ENCODE measurements at regions not wholly inside any gene's neighbourhood (a gene's known extent, or its start where the extent isn't known, plus 50 kb on each side); places are given as distances from the start of the nearest gene placed in this dataset.

DNA sequence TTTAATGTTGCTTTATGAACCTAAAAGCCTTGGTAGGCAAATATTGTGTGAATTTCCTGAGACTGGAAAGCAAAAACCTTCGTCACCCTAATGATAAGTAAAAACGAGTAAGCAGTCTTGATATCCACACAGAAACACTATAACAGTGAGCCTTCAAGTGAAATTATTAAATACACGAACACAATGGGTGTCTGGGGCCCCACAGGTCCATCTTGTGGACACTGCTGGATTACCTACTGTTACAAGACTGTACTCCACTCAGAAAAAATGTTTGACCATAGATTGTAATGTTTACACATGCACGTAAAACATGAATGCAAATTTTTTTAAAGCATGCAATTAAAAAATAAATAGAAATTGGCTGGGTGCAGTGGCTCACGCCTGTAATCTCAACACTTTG is 466.9 kb downstream of the CD83 start:
- DNase-seq, result no peak

DNA sequence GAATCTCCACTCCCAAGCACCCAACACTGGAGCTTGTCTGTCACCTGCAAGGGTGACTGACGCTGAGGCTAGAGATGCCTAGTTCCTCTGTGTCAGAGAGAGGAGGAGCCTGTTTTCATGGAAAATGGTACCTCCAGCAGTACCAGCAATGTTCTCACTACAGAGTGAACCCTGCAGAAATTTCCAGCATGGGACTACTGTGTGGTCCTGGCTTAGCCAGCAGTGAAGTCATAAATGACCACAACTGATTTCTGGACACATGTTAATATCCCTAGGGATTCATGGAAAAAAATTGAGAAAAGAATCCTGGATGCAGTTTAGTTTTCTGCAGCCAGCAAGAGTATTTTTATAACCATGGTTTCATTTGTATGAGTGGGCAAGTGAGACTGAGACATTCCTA is 468.1 kb downstream of the CD83 start:
- no peak for DNase-seq

DNA sequence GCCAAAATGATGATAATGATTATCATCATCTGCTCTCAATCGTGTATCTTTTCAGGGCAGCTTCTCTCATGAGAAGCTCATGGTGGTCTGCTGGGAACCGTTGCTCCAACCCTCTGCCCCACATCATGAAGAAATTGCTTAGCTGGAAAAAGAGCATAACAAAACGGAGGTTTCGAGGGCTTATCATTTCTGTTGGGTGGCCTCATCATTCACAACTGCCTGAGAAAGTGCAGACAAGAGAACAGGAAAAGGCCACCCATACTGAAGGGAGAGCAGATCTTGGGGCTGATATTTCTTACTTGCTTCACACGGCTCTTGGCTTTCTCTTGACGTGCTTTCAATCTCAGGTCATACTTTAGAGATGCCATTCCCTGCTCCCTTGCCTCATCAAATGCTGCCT is 471.6 kb downstream of the CD83 start:
- no peak for DNase-seq

DNA sequence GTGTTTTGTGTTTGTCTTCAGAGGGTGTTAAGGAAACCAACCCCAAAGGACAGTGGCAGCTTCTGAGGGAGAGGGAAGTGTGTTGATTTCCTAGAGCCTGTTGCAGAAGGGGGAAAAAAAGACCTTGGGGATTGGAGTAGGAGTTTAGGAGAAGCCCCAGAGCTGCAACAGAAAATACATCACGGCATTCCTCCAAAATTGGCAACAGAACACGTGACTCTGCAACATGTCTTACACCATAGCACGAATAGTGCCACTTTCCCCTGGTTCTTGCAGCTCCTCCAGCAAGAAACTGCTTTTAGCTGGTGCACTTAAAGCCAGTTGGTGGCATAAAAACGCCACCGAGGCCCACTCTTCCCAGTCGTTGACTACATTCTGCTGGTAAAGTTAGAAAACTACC is 473.0 kb downstream of the CD83 start:
- no peak for DNase-seq

DNA sequence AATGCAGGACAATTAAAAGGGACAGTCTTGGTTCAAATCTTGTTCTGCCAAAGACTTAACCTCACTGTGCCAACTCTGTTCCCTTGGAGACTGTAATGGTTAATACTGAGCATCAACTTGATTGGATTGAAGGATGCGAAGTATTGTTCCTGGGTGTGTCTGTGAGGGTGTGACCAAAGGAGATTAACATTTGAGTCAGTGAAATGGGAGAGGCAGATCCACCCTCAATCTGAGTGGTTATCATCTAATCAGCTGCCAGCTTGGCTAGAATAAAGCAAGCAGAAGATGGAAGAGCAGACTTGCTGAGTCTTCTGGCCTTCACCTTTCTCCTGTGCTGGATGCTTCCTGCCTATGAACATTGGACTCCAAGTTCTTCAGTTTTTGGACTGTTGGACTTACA is 474.4 kb downstream of the CD83 start:
- DNase-seq, result no peak

DNA sequence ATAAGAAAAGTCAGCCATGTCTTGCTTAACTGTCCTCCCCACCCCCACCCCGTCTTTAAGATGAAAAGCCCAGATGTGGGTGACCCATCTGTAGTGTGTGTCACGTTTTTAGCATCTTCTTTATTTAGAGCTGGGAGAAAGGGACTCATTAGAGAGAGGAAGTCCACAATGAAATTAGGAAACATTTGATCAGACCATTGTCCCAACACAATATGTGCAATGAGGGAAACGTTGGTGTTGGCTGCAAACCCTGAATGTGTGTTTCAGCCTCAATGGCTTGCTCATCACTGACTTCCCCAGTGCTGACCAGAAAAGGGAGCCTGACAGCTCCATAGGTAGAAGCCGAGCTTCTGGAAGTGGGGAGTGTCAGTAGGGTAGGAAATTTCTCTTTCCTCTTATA is 475.7 kb downstream of the CD83 start:
- no peak for DNase-seq

DNA sequence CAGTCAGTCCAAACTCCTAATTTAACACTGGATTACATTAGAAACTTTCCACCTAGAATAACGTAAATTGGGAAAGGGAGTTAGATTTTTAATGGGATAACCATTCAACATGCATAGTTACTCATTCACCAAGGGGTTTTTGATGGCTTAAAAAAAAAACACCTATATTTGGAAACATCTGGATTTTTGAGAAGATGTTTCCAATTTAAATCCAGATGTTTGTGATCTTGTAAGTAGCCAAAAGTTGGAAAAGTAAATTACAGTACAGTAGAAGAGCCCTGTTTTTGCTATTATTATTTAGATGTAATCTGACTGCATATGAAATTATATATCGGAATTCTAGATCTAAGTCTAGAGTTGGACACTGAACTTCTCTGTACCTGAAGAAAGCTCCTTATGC is 478.2 kb downstream of the CD83 start:
- DNase-seq, result no peak

DNA sequence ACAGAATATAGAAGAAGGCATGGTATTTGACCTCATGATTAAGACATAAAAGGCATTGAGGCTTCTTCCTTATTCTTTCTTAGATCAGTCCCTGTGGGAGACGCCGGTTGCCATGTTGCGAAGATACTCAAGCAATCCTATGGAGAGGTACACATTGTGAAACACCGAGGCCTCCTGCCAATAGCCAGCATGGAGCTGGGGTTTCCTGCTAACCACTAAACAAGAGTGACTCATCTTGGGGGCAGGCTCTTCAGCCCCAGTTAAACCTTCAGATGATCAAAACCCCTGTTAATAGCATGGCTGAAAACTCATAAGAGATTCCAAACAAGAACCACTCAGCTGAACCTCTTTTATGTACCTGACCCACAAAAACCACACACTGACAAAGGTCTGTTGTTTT is 478.8 kb downstream of the CD83 start:
- DNase-seq, result peak; percentile 20

DNA sequence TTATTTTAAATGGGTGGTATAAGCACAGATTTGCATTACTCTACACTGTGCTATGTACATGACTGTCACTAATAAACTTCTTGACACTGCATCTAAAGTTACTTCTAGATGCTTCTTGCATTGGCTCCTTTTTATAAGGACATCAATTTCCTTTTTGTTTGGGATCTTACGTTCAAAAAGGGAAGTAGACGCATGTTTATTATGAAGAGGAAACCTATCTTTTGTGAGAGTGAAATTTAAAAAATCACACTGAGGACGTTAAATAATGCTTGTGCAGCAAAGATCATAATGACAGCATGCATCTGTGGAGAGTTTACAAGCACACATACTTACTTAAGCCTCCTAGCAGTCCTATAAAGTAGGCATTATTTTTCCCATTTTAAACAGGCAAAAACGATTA is 479.5 kb downstream of the CD83 start:
- no peak for DNase-seq

DNA sequence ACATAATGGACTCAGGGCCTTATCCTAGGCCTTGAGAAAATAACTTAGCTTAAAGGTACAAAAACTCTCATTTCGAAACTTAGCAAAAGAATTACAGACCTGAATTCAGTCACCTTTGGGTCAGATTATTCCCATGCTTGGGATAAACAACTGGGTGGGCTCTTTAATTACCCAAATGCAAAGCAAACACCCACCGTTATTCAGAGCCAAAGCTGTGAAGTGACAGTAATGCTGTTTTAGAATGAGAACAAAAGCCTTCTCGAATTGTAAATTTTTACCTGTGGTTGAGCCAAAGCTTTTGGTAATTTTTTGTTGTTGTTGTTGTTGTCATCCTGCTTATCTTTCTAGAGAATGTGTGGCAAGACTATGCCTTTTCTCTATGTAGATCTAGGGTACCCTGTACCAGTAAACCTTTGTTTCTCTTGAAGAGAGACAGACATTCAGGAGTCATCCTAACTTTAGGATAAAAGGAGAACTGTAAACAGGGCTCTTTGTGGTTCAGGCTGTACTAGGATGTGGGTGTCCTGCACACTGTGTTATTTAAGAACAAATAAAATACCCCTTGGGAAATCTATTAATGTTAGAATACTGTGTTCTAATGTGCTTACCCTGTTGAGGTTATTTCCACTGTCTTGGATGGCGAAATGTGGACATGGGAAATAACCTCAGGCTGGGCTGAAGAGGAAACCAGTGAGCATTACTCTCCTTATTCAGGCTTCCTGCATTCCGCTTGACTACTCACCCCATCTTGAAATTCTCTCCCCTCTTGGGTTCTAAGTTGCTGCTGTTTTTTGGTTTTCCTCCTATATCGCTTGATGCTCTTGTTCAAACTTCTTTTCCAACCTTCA is 480.7 kb downstream of the CD83 start:
- DNase-seq, result no peak

DNA sequence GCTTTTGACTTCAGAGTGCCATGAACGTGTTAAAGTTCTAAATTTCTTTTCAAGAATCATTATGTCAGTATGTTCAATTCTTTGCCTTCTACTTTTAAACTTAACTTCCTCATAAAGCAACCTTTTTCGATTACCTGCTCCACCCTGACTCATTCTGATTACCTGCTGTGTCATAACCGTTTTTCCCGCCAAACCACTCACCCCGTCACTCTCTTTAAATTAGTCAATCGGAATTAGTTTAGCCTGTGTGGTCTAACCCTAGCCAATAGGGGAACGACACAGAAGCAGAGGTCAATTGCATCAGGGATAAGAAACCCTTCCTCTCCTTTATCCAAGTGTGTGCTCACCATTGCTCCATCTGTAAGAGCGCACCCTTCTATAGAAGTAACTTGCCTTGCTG is 482.7 kb downstream of the CD83 start:
- DNase-seq, result peak; percentile 46

DNA sequence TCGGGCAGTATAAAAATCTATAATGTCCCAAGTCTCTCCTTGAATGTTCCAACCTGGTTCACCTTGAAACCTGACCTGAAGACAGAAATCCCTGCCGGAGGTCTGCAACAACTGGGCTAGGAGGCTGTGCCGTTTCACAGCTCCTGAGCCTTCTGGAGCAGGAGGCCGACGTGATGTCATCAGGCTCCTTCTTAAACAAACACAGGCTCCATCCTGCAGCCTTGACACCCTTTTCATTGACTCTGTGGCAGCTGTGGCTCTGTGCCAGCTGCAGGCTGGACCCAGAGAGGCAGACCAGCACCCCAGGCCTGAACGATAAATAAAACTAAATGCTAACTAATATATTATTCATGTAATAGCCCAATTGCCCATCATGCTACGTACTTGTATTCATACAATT is 483.9 kb downstream of the CD83 start:
- DNase-seq, result no peak

DNA sequence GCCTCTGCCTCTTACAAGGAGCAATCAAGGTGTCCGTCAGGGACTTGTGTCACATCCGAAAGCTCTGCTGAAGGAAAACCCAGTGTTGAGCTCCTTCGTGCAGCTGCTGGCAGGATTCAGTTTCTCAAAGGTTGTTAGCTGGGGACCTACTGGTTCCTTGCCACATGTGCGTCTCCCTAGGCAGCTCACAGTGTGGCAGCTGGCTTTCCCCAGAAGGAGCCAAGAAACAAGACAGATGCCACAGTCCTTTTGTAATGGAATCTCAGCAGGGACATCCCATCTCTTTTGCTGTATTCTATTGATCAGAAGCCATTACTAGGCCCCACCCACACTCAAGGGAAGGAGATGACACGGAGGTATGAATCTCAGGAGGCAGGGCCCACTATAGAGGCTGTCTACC is 488.8 kb downstream of the CD83 start:
- no peak for DNase-seq

DNA sequence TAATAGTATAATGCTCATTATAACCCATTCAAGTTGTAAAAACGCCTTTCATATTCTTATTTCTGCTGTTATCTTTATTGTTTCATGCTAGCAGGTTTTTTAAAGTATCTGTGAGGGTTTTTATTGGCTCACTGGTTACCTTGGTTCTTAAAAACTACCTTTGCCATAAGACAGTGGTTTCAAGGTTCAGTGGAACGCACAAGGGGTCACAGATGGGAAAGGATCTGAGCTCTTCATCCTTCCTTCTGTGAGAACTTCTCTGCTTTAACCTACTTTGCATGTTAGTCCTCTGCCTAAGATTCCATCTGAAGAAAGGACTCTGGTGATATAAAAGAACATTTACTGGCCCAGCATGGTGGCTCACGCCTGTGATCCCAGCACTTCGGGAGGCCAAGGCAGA is 492.6 kb downstream of the CD83 start:
- no peak for DNase-seq

DNA sequence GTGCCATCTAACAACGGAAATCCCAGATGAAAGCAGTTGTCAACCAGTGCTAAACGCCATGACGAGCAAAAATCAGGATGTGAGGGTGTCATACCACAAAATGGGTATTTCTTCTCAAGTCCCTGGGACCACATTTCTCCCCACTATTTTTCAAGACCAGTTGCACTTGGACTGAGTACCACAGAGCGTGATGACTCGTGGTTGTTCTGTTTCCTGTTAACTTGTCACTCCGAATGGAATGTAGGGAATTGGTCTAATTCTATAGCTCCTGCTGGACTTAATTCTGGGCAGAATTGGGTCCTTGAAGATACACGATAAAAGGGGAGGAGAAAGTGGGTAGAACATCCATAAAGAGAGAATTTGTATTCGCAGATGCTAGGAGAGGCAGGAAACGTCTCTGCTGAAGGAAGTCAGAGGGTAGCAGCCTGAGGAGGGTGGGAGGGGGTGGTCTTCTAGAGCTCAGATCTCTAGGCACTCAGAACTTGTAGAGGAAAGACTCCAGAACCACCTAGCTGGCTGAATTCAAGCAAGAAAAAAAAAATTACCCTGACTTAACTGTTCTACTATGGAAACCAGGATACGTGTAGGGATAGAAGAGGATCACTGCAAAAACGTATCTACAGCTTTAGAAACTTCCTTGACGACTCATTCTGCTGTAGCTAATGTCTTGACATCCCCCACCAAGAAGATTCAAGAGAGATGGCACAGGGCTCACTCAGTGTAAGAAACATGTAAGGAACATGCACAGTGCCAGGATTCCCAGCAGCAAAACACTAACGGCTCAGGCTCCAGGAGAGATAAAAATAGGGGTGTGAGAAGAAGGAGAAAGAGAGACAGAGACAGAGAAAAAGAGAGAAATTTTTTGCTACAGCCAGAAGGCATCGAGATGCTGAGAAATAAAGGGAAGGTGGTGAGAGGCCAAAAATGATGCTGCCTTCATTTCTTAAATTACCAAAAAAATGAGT is 494.7 kb downstream of the CD83 start:
- no peak for DNase-seq

DNA sequence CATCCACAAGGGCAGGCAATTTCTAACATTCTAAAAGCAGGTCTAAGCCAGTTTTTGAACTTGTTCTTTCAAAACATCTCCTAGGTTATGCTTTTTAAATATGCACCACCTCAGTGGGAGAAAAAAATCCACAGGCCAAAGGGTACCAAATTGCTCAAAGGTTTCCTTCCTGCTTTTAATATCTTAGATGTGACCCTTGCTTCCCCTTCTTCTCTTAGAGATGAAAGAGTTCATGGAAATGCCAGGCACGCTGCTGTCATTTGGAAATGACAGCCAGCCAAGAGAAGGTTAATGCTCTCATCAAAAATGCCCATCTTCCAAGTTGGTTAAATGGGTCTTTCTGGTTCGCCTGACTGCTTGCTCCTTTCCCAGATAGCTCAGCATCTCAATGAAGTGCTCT is 497.1 kb downstream of the CD83 start:
- no peak for DNase-seq

DNA sequence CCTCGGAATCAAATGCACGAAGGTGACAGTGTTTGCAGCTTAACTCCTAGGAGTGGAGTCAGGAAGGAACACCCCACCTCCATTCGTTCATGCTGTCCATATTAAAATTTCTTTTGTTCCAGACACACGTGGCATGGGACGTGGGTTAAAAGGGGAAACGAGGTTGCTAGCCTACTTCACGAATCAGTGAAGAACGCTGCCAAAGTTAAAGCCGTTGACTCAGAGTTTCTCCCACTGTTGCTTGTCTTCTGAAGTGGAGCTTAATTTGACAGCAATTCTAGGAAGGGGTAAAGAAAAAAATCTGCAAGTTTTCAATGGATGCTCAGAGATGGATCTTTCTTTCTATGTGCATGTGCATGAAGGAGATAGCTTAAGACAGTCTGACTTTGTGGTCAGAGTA is 499.1 kb downstream of the CD83 start:
- DNase-seq, result no peak

DNA sequence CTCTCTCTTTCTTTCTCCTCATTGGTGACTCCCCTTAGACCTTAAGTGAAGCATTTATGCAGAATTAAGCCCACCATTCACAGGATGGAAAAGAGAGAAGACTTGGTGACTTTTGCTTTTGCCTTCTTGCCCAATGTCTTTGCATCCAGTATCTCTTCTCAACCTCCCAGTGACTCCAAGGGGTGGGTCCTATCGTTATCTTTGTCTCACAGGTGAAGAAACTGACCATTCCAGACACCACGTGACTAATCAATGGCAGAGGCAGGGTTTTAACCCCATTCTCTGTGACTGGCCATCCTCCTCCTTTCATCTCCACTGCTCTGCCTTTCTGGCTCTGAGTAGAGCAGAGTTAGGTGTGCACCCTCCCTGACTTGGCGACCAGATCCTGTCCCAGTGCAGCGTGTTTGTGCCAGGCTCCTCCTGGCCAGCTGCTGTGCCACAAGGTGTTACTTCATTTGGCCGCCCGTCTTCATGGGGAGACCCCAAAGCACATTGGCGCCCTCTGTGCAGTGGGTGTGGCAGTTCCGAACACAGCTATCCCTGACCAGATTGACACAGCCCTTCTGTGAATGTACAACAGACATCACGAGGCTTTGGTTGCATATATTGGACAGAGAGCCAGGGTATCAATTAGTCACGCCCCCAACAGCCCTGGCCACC is 501.3 kb downstream of the CD83 start:
- DNase-seq, result no peak

DNA sequence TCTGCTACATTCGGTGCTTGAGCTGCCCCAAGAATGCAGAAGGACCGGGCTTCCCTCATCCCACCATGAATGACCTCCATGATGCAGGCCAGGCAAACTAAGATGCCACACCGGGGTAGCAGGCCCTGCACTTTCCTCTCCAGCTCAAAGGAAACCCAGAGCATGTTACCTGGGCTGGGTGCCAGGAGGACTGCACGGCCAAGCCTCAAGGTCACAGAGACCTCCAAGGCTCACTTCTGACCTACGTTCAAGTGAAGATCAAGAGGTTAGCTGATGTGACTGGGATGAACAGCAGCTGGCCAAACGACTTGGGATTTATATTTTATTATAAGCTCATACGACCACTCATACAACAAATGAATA is 501.8 kb downstream of the CD83 start:
- no peak for DNase-seq

DNA sequence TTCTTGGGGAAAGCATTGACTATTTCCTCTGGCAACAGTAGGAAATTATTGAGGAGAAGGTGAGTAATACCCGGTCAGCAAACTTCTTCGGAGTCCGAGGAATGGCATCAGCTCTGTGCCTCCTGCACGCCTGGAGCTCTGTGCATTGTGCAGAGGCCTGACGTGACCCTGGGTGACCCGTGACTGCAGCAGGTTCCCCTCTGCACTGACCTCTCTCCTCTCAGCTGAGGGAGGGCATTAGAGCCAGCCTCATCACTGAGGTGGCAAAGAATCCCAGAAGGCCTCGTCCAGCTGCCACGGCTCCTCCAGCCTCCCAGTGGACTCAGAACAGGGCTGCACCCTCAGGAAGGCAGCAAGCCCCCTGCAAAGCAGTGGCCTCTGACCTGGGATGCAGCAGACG is 502.9 kb downstream of the CD83 start:
- no peak for DNase-seq

DNA sequence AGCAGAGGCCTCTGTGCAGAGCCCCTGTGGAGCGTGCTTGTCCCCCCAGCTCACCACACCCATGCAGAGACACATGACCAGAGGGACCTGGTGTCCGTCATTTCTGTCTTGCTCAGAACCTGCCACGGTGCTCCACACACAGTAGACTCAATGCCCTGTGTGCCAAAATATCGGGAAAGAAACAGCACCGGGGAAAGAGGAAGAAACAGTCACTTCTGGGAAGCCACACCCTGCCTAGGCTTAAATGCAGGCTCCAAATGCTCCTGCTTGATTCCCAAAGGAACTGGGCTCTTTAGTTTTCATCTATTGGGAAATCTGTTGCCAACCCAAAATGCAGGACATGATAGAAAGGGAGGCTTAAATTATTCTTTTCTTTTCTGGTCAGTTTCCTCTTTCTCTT is 503.9 kb downstream of the CD83 start:
- DNase-seq, result no peak

DNA sequence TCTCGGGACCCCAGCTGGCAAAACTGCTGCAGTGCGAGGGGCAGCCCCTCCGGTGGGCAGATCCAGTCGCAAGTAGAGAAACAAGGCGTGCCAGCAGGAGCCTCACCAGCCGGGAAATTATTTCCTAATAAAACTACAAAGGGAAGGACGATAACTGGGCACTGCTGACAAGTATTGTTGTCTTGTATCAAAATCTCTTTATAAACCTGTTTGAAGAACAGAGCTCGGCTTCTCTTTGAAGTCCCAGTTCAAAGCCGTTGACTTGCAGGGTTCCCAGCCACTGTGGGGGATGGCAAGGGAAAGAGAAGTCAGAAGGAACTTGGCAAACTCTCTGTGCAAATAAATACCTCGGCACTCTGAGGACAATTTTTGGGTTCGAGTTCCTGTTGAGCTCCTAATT is 504.5 kb downstream of the CD83 start:
- DNase-seq, result no peak

DNA sequence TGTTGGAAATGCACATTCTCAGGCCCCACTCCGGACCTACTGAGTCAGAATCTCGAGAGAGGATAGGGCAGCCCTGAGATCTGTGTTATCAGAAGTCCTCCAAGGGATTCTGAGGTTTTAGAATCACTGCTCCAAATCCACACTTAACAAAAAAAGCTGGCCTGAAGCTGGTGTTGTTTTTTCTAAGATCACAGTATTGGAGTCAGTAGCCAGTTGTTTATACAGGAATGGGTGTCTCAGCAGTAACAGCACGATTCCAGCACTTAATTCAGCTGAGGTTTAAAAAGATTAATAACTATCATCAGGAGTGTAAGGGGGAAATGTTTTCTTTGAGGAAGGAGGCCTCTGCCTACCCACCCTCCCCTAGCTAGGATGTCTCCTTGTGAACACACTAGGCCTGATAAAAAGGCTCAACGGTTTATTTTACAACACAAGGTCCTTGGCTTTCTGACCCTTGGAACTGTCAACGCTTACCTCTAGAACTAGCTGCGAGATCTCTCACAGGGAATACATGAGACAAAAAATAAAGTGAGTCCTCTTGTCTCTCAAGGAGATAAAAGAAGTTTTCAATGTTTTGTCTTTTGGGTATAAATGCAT is 505.4 kb downstream of the CD83 start:
- no peak for DNase-seq
